HG03571 (cell line): ENCODE measurements at regions not wholly inside any gene's neighbourhood (a gene's known extent, or its start where the extent isn't known, plus 50 kb on each side); places are given as distances from the start of the nearest gene placed in this dataset.
"Not testable (repeated sequence)": the region's sequence is repeated elsewhere in the genome, so short reads cannot be mapped to it uniquely, and the experiment has no call there.

Source experiments
- ATAC-seq: cut with Tn5 transposase; IDR thresholded peaks from one replicate; pipeline ENCODE4 v1.9.1; 2021; ENCODE audit not compliant: unreplicated experiment

GRCh38 chr18:70554854-70555445 is 266.1 kb downstream of the SOCS6 start:
- ATAC-seq = no peak

- ATAC-seq = no peak
Measured at GRCh38 chr18:70553936-70554260, 265.1 kb downstream of the SOCS6 start.

GRCh38 chr18:70553245-70553935 is 264.5 kb downstream of the SOCS6 start:
- ATAC-seq = no peak

GRCh38 chr18:70536370-70537062 is 247.7 kb downstream of the SOCS6 start:
- ATAC-seq = no peak

GRCh38 chr18:70535041-70535440 is 246.2 kb downstream of the SOCS6 start:
- ATAC-seq = no peak

- ATAC-seq = not testable (repeated sequence)
Measured at GRCh38 chr18:70525322-70525721, 236.5 kb downstream of the SOCS6 start.

- no peak for ATAC-seq
Measured at GRCh38 chr18:70523792-70524182, 234.9 kb downstream of the SOCS6 start.

- no peak for ATAC-seq
Measured at GRCh38 chr18:70523035-70523791, 234.4 kb downstream of the SOCS6 start.

GRCh38 chr18:70522183-70522680 is 233.4 kb downstream of the SOCS6 start:
- ATAC-seq = no peak

GRCh38 chr18:70520867-70521266 is 232.0 kb downstream of the SOCS6 start:
- no peak for ATAC-seq

GRCh38 chr18:70513502-70514171 is 224.8 kb downstream of the SOCS6 start:
- ATAC-seq = no peak

GRCh38 chr18:70507970-70508369 is 219.1 kb downstream of the SOCS6 start:
- no peak for ATAC-seq

GRCh38 chr18:70506511-70506910 is 217.7 kb downstream of the SOCS6 start:
- no peak for ATAC-seq

GRCh38 chr18:70503060-70503459 is 214.2 kb downstream of the SOCS6 start:
- no peak for ATAC-seq

- no peak for ATAC-seq
Measured at GRCh38 chr18:70501358-70501757, 212.5 kb downstream of the SOCS6 start.

- ATAC-seq = no peak
Measured at GRCh38 chr18:70500748-70501147, 211.9 kb downstream of the SOCS6 start.

- no peak for ATAC-seq
Measured at GRCh38 chr18:70499218-70499691, 210.4 kb downstream of the SOCS6 start.

- ATAC-seq = no peak
Measured at GRCh38 chr18:70496353-70497294, 207.8 kb downstream of the SOCS6 start.

- ATAC-seq = no peak
Measured at GRCh38 chr18:70494524-70494923, 205.7 kb downstream of the SOCS6 start.

- ATAC-seq = no peak
Measured at GRCh38 chr18:70493461-70493860, 204.6 kb downstream of the SOCS6 start.
